ENCODE measurements at regions not wholly inside any gene's neighbourhood (a gene's known extent, or its start where the extent isn't known, plus 50 kb on each side); places are given as distances from the start of the nearest gene placed in this dataset.

GRCh38 chr2:106978647-106979046 is 92.7 kb upstream of the ST6GAL2 start:
- Histone ChIP-seq H3K36me3 (ENCODE audit: insufficient read depth, low read length) (no peaks in the 10 kb centered on the region), H3K4me2 (ENCODE audit: low read length) (no peak overlapping the region), H3K9me2 (ENCODE audit: insufficient read depth, low read length) (no peaks in the 10 kb centered on the region), H3F3A (ENCODE audit: insufficient read depth, low read length, poor library complexity, severe bottlenecking) (no peaks in the 10 kb centered on the region), H3K79me2 (replicated peaks; ENCODE audit: insufficient read depth, low read length) (no peaks in the 10 kb centered on the region), H3K9me3 (ENCODE audit: low read length) (no peaks in the 10 kb centered on the region), H4K20me1 (ENCODE audit: insufficient read depth) (no peaks in the 10 kb centered on the region), H3K4me3 (ENCODE audit: low read length) (no peak overlapping the region), H3K27ac (ENCODE audit: low read length) (no peak overlapping the region), H3K9ac (ENCODE audit: low read length) (no peak overlapping the region), H2AFZ (ENCODE audit: low read depth, low read length) (no peak overlapping the region), H3K27me3 (ENCODE audit: insufficient read depth, low read depth, low read length) (no peaks in the 10 kb centered on the region)
- no peak for TF ChIP-seq REST (IDR thresholded peaks at IDR 0.05; ENCODE audit: borderline replicate concordance)
- no peak for TF ChIP-seq MXI1 (conservative IDR thresholded peaks at IDR 0.05; ENCODE audit: poor library complexity, severe bottlenecking)
- no peak for TF ChIP-seq EZH2 (IDR thresholded peaks at IDR 0.05; ENCODE audit: borderline replicate concordance, insufficient read depth, low read length, poor library complexity, severe bottlenecking)
- no peak for TF ChIP-seq POLR2AphosphoS5 (IDR thresholded peaks at IDR 0.05)
- no peak for TF ChIP-seq CTCF (IDR thresholded peaks at IDR 0.05; ENCODE audit: poor library complexity, severe bottlenecking)
- no peak for TF ChIP-seq SMC3 (conservative IDR thresholded peaks at IDR 0.05; ENCODE audit: poor library complexity)
- no peak for TF ChIP-seq RAD21 (conservative IDR thresholded peaks at IDR 0.05)
- no peak for TF ChIP-seq EP300 (conservative IDR thresholded peaks at IDR 0.05; ENCODE audit: poor library complexity, severe bottlenecking)
- no peak for TF ChIP-seq TAF1 (IDR thresholded peaks at IDR 0.05; ENCODE audit: low read depth)

- no peaks in the 10 kb centered on the region for H3F3A ChIP-seq (ENCODE audit: insufficient read depth, low read length, poor library complexity, severe bottlenecking)
- no peaks in the 10 kb centered on the region for H3K36me3 ChIP-seq (ENCODE audit: insufficient read depth, low read length)
- no peaks in the 10 kb centered on the region for H3K27me3 ChIP-seq (ENCODE audit: insufficient read depth, low read depth, low read length)
- no peak overlapping the region for H3K4me3 ChIP-seq (ENCODE audit: low read length)
- H3K9me2 ChIP-seq (ENCODE audit: insufficient read depth, low read length): no peaks in the 10 kb centered on the region
- H3K79me2 ChIP-seq (replicated peaks; ENCODE audit: insufficient read depth, low read length): no peaks in the 10 kb centered on the region
- TF ChIP-seq POLR2AphosphoS5 (IDR thresholded peaks at IDR 0.05) (no peak), TAF1 (IDR thresholded peaks at IDR 0.05; ENCODE audit: low read depth) (no peak), SMC3 (conservative IDR thresholded peaks at IDR 0.05; ENCODE audit: poor library complexity) (no peak), MXI1 (conservative IDR thresholded peaks at IDR 0.05; ENCODE audit: poor library complexity, severe bottlenecking) (no peak), EP300 (conservative IDR thresholded peaks at IDR 0.05; ENCODE audit: poor library complexity, severe bottlenecking) (no peak), RAD21 (conservative IDR thresholded peaks at IDR 0.05) (no peak), CTCF (IDR thresholded peaks at IDR 0.05; ENCODE audit: poor library complexity, severe bottlenecking) (no peak), REST (IDR thresholded peaks at IDR 0.05; ENCODE audit: borderline replicate concordance) (no peak), EZH2 (IDR thresholded peaks at IDR 0.05; ENCODE audit: borderline replicate concordance, insufficient read depth, low read length, poor library complexity, severe bottlenecking) (no peak)
- H4K20me1 ChIP-seq (ENCODE audit: insufficient read depth): no peaks in the 10 kb centered on the region
- no peak overlapping the region for H3K9ac ChIP-seq (ENCODE audit: low read length)
- H2AFZ ChIP-seq (ENCODE audit: low read depth, low read length): no peak overlapping the region
- H3K9me3 ChIP-seq (ENCODE audit: low read length): no peaks in the 10 kb centered on the region
- H3K27ac ChIP-seq (ENCODE audit: low read length): no peak overlapping the region
- no peak overlapping the region for H3K4me2 ChIP-seq (ENCODE audit: low read length)
Measured at GRCh38 chr2:106981491-106981890, 95.5 kb upstream of the ST6GAL2 start.
